T-helper 1 cell (primary cell): ENCODE measurements at regions not wholly inside any gene's neighbourhood (a gene's known extent, or its start where the extent isn't known, plus 50 kb on each side); places are given as distances from the start of the nearest gene placed in this dataset.

ENCODE experiments used
- DNase-seq, 5 donors: peaks; one replicate each; pipeline ENCODE4 v3.0.0-alpha.2; 2012 to 2020

DNA sequence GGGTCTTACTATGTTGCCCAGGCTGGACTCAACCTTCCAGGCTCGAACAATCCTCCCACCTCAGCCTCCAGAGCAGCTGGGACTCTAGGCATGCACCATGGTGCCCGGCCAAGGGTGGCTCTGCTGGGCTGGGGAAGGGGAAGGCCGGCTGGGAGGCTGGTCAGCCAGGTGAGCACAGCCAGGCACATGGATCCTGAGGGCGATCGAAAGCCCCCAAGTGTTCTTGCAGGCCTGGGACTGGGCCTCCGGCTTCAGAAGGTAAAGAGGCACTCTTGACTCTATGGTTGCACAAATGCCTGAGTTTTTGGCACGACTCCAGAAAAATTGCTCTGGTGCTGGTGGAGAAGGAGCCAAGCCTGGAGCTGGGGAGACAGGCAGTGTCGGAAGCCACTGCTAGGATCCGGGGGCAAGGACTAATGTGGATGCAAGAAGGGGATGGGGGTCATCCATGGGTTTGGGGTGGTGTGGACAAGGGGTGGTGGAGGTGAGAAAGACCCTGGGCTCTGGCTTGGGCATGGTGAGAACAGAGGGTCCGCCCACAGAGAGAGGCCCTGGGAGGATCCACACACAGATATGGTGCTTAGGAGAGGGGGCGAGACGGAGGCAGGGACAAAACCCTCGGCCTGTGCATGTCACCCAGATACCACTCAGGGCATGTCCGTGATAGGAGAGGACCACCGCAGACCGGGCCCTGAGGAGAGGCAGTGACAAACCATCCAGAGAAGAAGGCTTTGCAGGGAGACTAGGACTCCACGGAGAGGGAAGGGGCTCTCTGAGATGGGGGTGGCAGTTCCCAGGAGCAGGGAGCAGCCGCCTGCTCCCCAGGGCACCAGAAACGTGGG lies 51.1 kb upstream of the COL5A1 start:
- no peak for DNase-seq

DNA sequence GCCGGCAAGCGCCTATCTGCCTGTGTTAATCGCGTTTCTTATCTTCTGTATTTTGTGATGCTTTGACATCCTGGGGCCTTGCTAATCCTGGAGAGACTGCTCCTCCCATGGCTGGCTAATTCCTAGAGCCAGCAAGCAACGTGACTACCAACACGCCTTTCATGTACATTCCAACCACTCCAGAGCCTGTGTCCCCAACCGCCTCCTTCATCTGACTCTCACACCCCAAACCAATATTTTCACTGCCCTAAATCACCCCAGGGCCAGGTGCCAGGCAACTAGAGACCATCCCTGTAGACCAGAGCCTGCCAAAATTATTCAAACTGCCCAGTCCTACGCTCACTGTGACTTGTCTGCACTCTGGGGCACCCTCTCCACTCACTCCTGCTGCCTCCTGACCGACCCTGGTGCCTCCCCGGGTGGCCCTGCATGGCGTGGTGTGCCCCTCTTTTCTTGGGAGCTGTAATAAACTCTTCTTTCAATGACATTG lies 50.5 kb upstream of the COL5A1 start:
- no peak for DNase-seq

DNA sequence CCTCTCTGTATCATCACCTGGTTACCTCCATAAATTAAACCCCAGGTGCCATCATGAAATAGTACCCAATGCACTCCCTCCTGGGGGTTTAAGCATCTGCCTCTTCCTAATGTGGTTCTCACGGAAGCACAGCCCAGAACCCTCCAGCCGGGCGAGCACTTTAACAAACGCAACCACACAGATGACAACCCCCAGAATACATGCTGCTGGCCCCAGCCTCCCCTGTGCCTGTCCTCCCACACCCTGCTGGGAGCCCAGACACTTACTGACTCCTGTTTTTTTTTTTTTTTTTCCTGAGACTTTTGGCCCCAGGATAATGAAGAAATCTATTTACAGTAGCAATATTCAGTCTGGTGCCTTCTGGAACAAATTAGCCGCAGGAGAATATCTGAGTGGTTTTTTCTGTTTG lies 50.0 kb upstream of the COL5A1 start:
- no peak for DNase-seq
